HG03039 (cell line): ENCODE measurements at regions not wholly inside any gene's neighbourhood (a gene's known extent, or its start where the extent isn't known, plus 50 kb on each side); places are given as distances from the start of the nearest gene placed in this dataset.

Experiments
- ATAC-seq: cut with Tn5 transposase; IDR thresholded peaks from one replicate; pipeline ENCODE4 v1.9.1; 2021; ENCODE audit warnings: mild to moderate bottlenecking, moderate library complexity; ENCODE audit not compliant: unreplicated experiment

- no peak for ATAC-seq
These were observed 335.4 kb upstream of the TEX13C start for GRCh38 chrX:124984140-124984813.

DNA sequence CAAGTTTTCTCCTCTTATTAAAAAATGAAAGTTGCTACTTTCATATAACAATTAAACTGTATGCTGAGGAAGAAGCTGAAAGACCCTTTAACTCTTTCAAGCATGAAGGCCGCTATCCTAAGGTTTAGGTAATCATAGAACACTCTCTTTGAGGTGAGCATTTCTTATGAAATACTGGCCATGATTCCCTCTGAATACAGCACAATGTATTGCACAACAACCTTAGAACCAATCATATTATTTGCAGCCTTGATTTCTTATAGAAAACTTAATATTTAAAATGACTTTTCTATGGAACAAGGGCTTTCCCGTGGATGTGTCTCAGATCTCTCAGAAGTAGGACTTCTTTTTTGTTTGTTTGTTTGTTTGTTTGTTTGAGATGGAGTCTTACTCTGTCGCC is 333.4 kb upstream of the TEX13C start:
- ATAC-seq, result no peak

GRCh38 chrX:124993735-124994134 is 325.9 kb upstream of the TEX13C start:
- ATAC-seq, result no peak

DNA sequence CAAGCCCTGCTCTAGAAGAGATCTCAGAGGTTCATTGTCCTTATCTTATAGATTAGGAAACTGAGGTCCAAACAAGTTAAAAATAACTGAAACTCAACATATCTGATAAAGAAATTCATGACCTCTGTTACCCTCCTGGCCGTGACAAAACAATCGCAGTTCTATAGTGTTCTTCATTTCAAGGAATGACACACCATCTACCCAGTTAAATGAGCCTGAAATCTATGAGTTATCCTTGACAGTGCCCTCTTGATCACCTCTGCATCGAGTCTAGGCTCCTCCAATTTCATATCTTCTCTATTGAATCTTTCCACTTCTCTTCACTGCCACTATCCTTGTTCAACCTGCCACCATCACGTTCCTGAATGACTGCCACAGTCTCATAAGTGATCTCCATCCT is 325.3 kb upstream of the TEX13C start:
- ATAC-seq, result no peak

DNA sequence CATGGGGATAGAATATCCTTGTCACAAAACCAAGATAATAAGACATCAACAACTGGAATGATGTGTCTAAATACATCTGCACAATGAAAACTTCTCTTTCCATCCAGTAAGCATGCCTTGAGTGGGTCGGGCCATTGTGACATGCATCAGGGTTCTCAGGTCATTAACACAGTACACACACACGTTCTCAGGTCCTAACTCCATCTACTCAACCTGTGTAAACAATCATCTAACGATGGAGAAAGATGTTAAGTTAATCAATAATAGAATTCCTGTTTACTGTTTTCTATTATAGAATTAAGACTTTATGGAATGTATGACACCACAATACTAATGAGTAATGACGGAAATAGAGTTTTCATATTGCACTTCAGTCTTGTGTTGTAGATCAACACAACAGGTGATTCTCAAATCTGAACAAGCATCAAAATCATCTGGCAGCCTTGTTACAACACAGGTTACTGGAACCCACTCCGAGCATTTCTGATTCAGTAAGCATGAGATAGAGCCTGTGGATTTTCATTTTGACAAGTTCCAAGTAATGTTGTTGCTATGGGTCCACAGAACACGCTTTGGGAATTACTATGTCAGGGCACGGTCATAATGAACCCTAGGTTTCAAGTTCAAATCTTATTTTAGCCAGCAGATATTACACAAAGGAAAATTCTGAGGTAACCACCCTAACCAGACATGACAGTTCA is 315.8 kb upstream of the TEX13C start:
- no peak for ATAC-seq

DNA sequence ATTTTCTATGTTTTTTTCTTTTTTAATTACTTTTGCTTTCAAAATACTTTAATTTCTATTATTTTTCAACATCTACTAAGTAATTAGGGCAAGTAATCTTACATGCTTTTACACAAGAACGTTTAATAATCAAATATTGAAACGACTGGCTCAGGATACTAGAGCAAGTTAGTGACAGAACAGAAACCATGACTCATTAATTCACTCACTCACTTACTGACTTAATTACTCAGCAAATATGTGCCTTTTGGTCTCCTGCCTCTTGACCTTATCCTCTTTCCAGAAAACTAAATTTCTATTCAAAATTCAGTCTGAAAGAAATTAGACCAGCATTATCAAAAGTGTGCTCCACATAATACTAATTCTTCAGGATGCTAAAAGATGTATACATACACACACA is 314.9 kb upstream of the TEX13C start:
- ATAC-seq, result no peak

DNA sequence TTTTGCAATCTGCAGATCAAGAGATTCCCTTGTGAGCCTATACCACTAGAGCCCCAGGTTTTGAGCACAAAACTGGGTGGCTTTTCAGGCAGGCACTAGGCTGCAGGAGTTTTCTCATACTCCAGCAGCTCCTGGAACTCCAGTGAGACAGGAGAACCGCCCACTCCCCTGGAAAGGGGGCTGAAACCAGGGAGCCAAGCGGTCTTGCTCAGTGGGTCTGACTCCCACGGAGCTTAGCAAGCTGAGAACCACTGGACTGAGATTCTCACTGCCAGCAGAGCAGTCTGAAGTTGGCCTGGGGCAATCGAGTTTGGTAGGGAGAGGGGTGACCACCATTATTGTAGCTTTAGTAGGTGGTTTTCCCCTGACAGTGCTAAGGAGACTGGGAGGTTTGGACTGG is 313.8 kb upstream of the TEX13C start:
- ATAC-seq, result no peak

DNA sequence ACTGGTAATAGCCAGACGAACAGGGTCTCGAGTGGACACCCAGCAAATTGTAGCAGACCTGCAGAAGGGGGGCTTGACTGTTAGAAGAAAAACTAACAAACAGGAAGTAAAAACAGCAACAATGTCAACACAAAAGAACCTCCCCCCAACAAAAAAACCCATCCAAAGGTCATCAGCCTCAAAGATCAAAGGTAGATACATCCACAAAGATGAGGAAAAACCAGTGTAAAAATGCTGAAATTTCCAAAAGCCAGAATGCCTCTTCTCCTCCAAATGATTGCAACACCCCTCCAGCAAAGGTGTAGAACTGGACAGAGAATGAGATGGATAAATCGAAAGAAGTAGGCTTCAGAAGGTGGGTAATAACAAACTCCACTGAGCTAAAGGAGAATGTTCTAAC is 313.0 kb upstream of the TEX13C start:
- no peak for ATAC-seq

GRCh38 chrX:125012585-125012984 is 307.1 kb upstream of the TEX13C start:
- no peak for ATAC-seq

DNA sequence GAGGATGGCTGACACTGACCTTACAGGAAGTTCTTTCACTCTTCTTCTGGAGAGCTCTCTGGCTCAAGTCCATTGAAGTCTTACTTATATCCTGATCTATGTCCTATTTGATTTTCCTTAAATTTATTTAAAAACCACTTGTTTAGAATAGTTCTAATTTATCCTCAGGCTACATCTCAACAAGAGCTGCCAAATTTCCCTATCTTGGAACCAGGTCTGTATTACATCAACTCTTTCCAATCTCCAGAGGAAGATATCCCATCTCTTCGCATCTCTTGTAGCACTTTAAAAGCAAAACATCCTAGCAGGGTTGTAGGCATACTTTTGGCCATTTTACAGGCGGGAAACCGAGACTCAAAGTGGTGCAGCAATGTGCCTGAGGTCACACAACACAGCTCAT is 290.5 kb upstream of the TEX13C start:
- no peak for ATAC-seq
